H1 (cell line): ENCODE measurements at regions not wholly inside any gene's neighbourhood (a gene's known extent, or its start where the extent isn't known, plus 50 kb on each side); places are given as distances from the start of the nearest gene placed in this dataset.

ENCODE experiments used
- ASH2L ChIP-seq: fragments of 200-600, 300-600 bp; sonication (generic); IDR thresholded peaks from one replicate; pipeline ENCODE4 v1.7.1; 2017; ENCODE audit warnings: low read length
- ATF3 ChIP-seq: IDR thresholded peaks from 2 replicates; pipeline ENCODE4 v1.6.1; 2011; ENCODE audit warnings: low read depth, mild to moderate bottlenecking, low read length; ENCODE audit not compliant: insufficient read depth

- TF ChIP-seq ATF3 (no peak), ASH2L (no peak)
Measured at GRCh38 chrY:8442097-8442496, 895.2 kb upstream of the TSPY4 start.
